Neural progenitor cell (in vitro differentiated cells): ENCODE measurements at regions not wholly inside any gene's neighbourhood (a gene's known extent, or its start where the extent isn't known, plus 50 kb on each side); places are given as distances from the start of the nearest gene placed in this dataset.

Experiments
- CTCF ChIP-seq: fragments of 200-600 bp; sonication (generic); IDR thresholded peaks from 2 replicates; pipeline ENCODE4 v1.5.1; 2017; ENCODE audit warnings: antibody characterized with exemption, mild to moderate bottlenecking
- EZH2 ChIP-seq: fragments of 200-600 bp; sonication (generic); IDR thresholded peaks from 2 replicates; pipeline ENCODE4 v1.6.1; 2017; ENCODE audit warnings: antibody characterized with exemption, mild to moderate bottlenecking, moderate library complexity
- EZH2phosphoT487 ChIP-seq: fragments of 200-600 bp; sonication (generic); IDR thresholded peaks from 2 replicates; pipeline ENCODE4 v1.6.1; 2017; ENCODE audit warnings: antibody characterized with exemption

- no peak for TF ChIP-seq EZH2
- TF ChIP-seq CTCF = no peak
- no peak for TF ChIP-seq EZH2phosphoT487
Measured at GRCh38 chr6:169312658-169313346, 59.2 kb upstream of the THBS2 start.
